ENCODE measurements at regions not wholly inside any gene's neighbourhood (a gene's known extent, or its start where the extent isn't known, plus 50 kb on each side); places are given as distances from the start of the nearest gene placed in this dataset.
"Not testable (repeated sequence)": the region's sequence is repeated elsewhere in the genome, so short reads cannot be mapped to it uniquely, and the experiment has no call there.

GRCh38 chr2:52639692-52640091, 1127.9 kb upstream of the CHAC2 start:
- DNase-seq: no peak

- no peak for DNase-seq
These were observed 1135.1 kb upstream of the CHAC2 start for GRCh38 chr2:52632543-52632942.

GRCh38 chr2:52629944-52630343, 1137.7 kb upstream of the CHAC2 start:
- DNase-seq: no peak

- DNase-seq: no peak
These were observed 1138.1 kb upstream of the CHAC2 start for GRCh38 chr2:52629531-52629930.

GRCh38 chr2:52622266-52622665, 1145.3 kb upstream of the CHAC2 start:
- no peak for DNase-seq

GRCh38 chr2:52613064-52613463, 1154.5 kb upstream of the CHAC2 start:
- DNase-seq: no peak

- DNase-seq: no peak
These were observed 1155.8 kb upstream of the CHAC2 start for GRCh38 chr2:52611759-52612158.

- no peak for DNase-seq
These were observed 1159.6 kb upstream of the CHAC2 start for GRCh38 chr2:52608030-52608429.

- DNase-seq: no peak
These were observed 1170.3 kb upstream of the CHAC2 start for GRCh38 chr2:52597346-52597745.

- no peak for DNase-seq
These were observed 1173.6 kb upstream of the CHAC2 start for GRCh38 chr2:52594026-52594425.

- DNase-seq: not testable (repeated sequence)
These were observed 1183.5 kb upstream of the CHAC2 start for GRCh38 chr2:52584071-52584470.

- DNase-seq: no peak
These were observed 1195.1 kb upstream of the CHAC2 start for GRCh38 chr2:52572469-52572894.

GRCh38 chr2:52571380-52572347, 1195.9 kb upstream of the CHAC2 start:
- no peak for DNase-seq

GRCh38 chr2:52570716-52571115, 1196.9 kb upstream of the CHAC2 start:
- DNase-seq: no peak

- no peak for DNase-seq
These were observed 1204.5 kb upstream of the CHAC2 start for GRCh38 chr2:52563151-52563550.

- no peak for DNase-seq
These were observed 1209.3 kb upstream of the CHAC2 start for GRCh38 chr2:52558265-52558664.

- no peak for DNase-seq
These were observed 1225.3 kb upstream of the CHAC2 start for GRCh38 chr2:52542297-52542696.

GRCh38 chr2:52539026-52539970, 1228.3 kb upstream of the CHAC2 start:
- DNase-seq: no peak

- no peak for DNase-seq
These were observed 1230.0 kb upstream of the CHAC2 start for GRCh38 chr2:52537588-52537987.

- DNase-seq: no peak
These were observed 1230.6 kb upstream of the CHAC2 start for GRCh38 chr2:52536929-52537460.

- no peak for DNase-seq
These were observed 1234.6 kb upstream of the CHAC2 start for GRCh38 chr2:52532956-52533355.

GRCh38 chr2:52526735-52527134, 1240.9 kb upstream of the CHAC2 start:
- no peak for DNase-seq

- DNase-seq: no peak
These were observed 1247.0 kb upstream of the CHAC2 start for GRCh38 chr2:52520644-52521043.
